ENCODE measurements at regions not wholly inside any gene's neighbourhood (a gene's known extent, or its start where the extent isn't known, plus 50 kb on each side); places are given as distances from the start of the nearest gene placed in this dataset.

DNA sequence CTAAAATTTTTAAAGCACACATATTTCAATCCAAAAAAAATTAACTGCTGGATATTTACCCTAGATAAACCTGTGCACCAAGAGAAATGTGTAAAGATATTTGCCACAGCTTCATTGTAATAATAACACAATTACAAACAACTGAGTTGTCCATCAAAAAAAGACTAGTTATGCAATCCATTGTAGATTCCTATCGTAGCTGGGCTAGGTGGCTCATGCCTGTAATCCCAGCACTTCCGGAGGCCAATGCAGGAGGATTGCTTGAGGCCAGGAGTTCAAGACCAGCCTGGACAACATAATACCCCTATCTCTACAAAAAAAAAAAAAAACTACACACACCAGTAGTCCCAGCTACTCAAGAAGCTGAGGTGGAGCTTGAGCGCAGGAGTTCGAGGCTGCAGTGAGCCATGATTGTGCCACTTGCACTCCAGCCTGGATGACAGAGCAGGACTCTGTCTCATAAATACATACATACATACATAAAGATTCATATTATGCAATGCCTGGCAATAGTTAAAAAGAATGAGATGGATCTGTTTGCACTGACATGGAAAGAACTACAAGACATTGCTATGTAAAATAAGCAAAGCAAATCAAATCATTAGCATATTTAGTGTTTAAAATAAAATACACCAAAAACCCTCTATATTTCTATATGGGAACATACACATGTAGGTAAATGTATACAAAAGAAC, 56.5 kb upstream of the CCDC28A start:
- peaks cover 4 to 8% of the 10 kb centered on the region in 2 experiments; a peak in 3 of 4 replicates for H3K4me1 ChIP-seq (ENCODE audit: control insufficient read depth in 1 of 2, insufficient read depth in 2 of 2, low read length in 2 of 2)
- no peaks in the 10 kb centered on the region for H3K79me2 ChIP-seq (ENCODE audit: insufficient read depth, low read length)
- no peaks in the 10 kb centered on the region for H3K9me2 ChIP-seq (ENCODE audit: insufficient read depth)
- H2AFZ ChIP-seq (ENCODE audit: low read depth, low read length, poor library complexity, severe bottlenecking) = no peak overlapping the region
- ChIA-PET RAD21 (ENCODE audit: low non-redundant PET in 1 of 2, low total read pairs in 2 of 2, uncharacterized antibody in 2 of 2, unreplicated experiment in 2 of 2) (no interaction called here), POLR2A (no interaction called here), CTCF (no interaction called here)
- H3K9ac ChIP-seq (ENCODE audit: low read length) = no peak overlapping the region
- no peak overlapping the region for H3K27ac ChIP-seq (ENCODE audit: low read depth, low read length)
- H3K9me3 ChIP-seq (ENCODE audit: control insufficient read depth in 1 of 2, insufficient read depth in 1 of 2, low read depth in 1 of 2, low read length in 2 of 2) = no peaks in the 10 kb centered on the region
- TF ChIP-seq, protein P1, sequence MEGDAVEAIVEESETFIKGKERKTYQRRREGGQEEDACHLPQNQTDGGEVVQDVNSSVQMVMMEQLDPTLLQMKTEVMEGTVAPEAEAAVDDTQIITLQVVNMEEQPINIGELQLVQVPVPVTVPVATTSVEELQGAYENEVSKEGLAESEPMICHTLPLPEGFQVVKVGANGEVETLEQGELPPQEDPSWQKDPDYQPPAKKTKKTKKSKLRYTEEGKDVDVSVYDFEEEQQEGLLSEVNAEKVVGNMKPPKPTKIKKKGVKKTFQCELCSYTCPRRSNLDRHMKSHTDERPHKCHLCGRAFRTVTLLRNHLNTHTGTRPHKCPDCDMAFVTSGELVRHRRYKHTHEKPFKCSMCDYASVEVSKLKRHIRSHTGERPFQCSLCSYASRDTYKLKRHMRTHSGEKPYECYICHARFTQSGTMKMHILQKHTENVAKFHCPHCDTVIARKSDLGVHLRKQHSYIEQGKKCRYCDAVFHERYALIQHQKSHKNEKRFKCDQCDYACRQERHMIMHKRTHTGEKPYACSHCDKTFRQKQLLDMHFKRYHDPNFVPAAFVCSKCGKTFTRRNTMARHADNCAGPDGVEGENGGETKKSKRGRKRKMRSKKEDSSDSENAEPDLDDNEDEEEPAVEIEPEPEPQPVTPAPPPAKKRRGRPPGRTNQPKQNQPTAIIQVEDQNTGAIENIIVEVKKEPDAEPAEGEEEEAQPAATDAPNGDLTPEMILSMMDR (IDR thresholded peaks at IDR 0.05 in 2 of 3, conservative IDR thresholded peaks at IDR 0.05 in 1 of 3; ENCODE audit: borderline replicate concordance in 1 of 3, insufficient read depth in 1 of 3, low read depth in 2 of 3, low read length in 2 of 3) = no peak
- TF ChIP-seq TCF7L2 (IDR thresholded peaks at IDR 0.05; ENCODE audit: borderline replicate concordance, extremely low read depth, insufficient read depth, insufficient read length) (no peak), REST (IDR thresholded peaks at IDR 0.05; ENCODE audit: low read depth) (no peak), POLR2A (IDR thresholded peaks at IDR 0.05; ENCODE audit: borderline replicate concordance, extremely low read depth, insufficient read depth, insufficient read length) (no peak), SIN3A (IDR thresholded peaks at IDR 0.05; ENCODE audit: low read depth) (no peak), ELF1 (IDR thresholded peaks at IDR 0.05; ENCODE audit: borderline replicate concordance, low read depth) (no peak), CBX3 (IDR thresholded peaks at IDR 0.05; ENCODE audit: low read depth) (no peak), EZH2 (IDR thresholded peaks at IDR 0.05) (no peak), CEBPB (IDR thresholded peaks at IDR 0.05; ENCODE audit: low read depth) (no peak), SP1 (IDR thresholded peaks at IDR 0.05; ENCODE audit: low read depth) (no peak), EZH2phosphoT487 (IDR thresholded peaks at IDR 0.05; ENCODE audit: borderline replicate concordance) (no peak), FOSL1 (IDR thresholded peaks at IDR 0.05; ENCODE audit: low read depth) (no peak), ZFX (IDR thresholded peaks at IDR 0.05) (no peak), ZBTB33 (IDR thresholded peaks at IDR 0.05; ENCODE audit: extremely low read depth, insufficient replicate concordance, low read length) (no peak), EGR1 (IDR thresholded peaks at IDR 0.05; ENCODE audit: low read depth) (no peak), SRF (IDR thresholded peaks at IDR 0.05; ENCODE audit: low read depth) (no peak)
- TF ChIP-seq, protein P2, sequence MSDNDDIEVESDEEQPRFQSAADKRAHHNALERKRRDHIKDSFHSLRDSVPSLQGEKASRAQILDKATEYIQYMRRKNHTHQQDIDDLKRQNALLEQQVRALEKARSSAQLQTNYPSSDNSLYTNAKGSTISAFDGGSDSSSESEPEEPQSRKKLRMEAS (IDR thresholded peaks at IDR 0.05) = no peak
- intact Hi-C loops (cut with micrococcal nuclease) = no loop called here
- no peaks in the 10 kb centered on the region for H4K20me1 ChIP-seq (ENCODE audit: insufficient read depth)
- no peaks in the 10 kb centered on the region for H3K27me3 ChIP-seq (ENCODE audit: insufficient read depth, low read length)
- ATAC-seq (no peak), DNase-seq (ENCODE audit: low read depth, low spot score) (no peak)
- BruUV-seq (replicated peaks) = no TSS peak
- H3K36me3 ChIP-seq (ENCODE audit: control insufficient read depth in 1 of 2, insufficient read depth in 2 of 2, low read length in 2 of 2) = no peaks in the 10 kb centered on the region
- no peak overlapping the region for H3K4me3 ChIP-seq (replicated peaks in 1 of 2; ENCODE audit: low read depth in 1 of 2, low read length in 2 of 2)
- no peak overlapping the region for H3K4me2 ChIP-seq (ENCODE audit: low read length)
